BLaER1 (cell line): ENCODE measurements at regions not wholly inside any gene's neighbourhood (a gene's known extent, or its start where the extent isn't known, plus 50 kb on each side); places are given as distances from the start of the nearest gene placed in this dataset.

Experiments used
- H3K27ac ChIP-seq: shearing (Covaris generic); formaldehyde crosslinking; 2 replicates; pipeline ENCODE4 v1.8.1; 2022
- H3K27me3 ChIP-seq: shearing (Covaris generic); formaldehyde crosslinking; 2 replicates; pipeline ENCODE4 v1.8.1; 2022
- H3K36me3 ChIP-seq: shearing (Covaris generic); formaldehyde crosslinking; 2 replicates; pipeline ENCODE4 v1.8.1; 2022
- H3K4me1 ChIP-seq: shearing (Covaris generic); formaldehyde crosslinking; 2 replicates; pipeline ENCODE4 v1.8.1; 2022
- H3K4me2 ChIP-seq: shearing (Covaris generic); formaldehyde crosslinking; 2 replicates; pipeline ENCODE4 v1.8.1; 2022
- H3K4me3 ChIP-seq: shearing (Covaris generic); formaldehyde crosslinking; 2 replicates; pipeline ENCODE4 v1.8.1; 2022
- H3K9ac ChIP-seq: shearing (Covaris generic); formaldehyde crosslinking; 2 replicates; pipeline ENCODE4 v1.8.1; 2022
- H3K9me3 ChIP-seq: shearing (Covaris generic); formaldehyde crosslinking; 2 replicates; pipeline ENCODE4 v1.8.1; 2022
- H4K20me1 ChIP-seq: shearing (Covaris generic); formaldehyde crosslinking; 2 replicates; pipeline ENCODE4 v1.8.1; 2022
- Cebpa-rat ChIP-seq: shearing (Covaris generic); IDR thresholded peaks from 2 replicates; pipeline ENCODE4 v1.8.1; 2022

- TF ChIP-seq Cebpa-rat = no peak
- Histone ChIP-seq H3K9ac (no peak overlapping the region), H3K27ac (no peak overlapping the region), H4K20me1 (no peaks in the 10 kb centered on the region), H3K9me3 (no peaks in the 10 kb centered on the region), H3K36me3 (no peaks in the 10 kb centered on the region), H3K4me1 (peaks cover 12% of the 10 kb centered on the region), H3K27me3 (no peaks in the 10 kb centered on the region), H3K4me2 (no peak overlapping the region), H3K4me3 (no peak overlapping the region)
Observed at GRCh38 chr4:16450724-16451123, 224.5 kb upstream of the TAPT1 start.

- Histone ChIP-seq H3K27ac (no peak overlapping the region), H3K4me1 (peaks cover 12% of the 10 kb centered on the region), H3K36me3 (no peaks in the 10 kb centered on the region), H3K4me3 (no peak overlapping the region), H3K4me2 (peak overlapping the region; percentile 8; the same call in 1 of the 2 replicates), H3K27me3 (no peaks in the 10 kb centered on the region), H4K20me1 (no peaks in the 10 kb centered on the region), H3K9me3 (no peaks in the 10 kb centered on the region), H3K9ac (no peak overlapping the region)
- TF ChIP-seq Cebpa-rat = no peak
Observed at GRCh38 chr4:16450031-16450430, 223.8 kb upstream of the TAPT1 start.

GRCh38 chr4:16449406-16449805, 223.1 kb upstream of the TAPT1 start:
- H3K9me3 ChIP-seq = no peaks in the 10 kb centered on the region
- peaks cover 12% of the 10 kb centered on the region for H3K4me1 ChIP-seq
- no peaks in the 10 kb centered on the region for H4K20me1 ChIP-seq
- no peak overlapping the region for H3K4me3 ChIP-seq
- H3K27me3 ChIP-seq = no peaks in the 10 kb centered on the region
- TF ChIP-seq Cebpa-rat = no peak
- no peaks in the 10 kb centered on the region for H3K36me3 ChIP-seq
- H3K27ac ChIP-seq = no peak overlapping the region
- no peak overlapping the region for H3K9ac ChIP-seq
- H3K4me2 ChIP-seq = peak overlapping the region; percentile 8

GRCh38 chr4:16448241-16448840, 222.1 kb upstream of the TAPT1 start:
- Histone ChIP-seq H3K9ac (no peak overlapping the region), H3K4me3 (no peak overlapping the region), H3K4me2 (no peak overlapping the region), H3K4me1 (peaks cover 12% of the 10 kb centered on the region), H3K27ac (no peak overlapping the region), H3K36me3 (no peaks in the 10 kb centered on the region), H3K9me3 (no peaks in the 10 kb centered on the region), H3K27me3 (no peaks in the 10 kb centered on the region), H4K20me1 (no peaks in the 10 kb centered on the region)
- TF ChIP-seq Cebpa-rat = no peak

GRCh38 chr4:16443504-16444088, 217.3 kb upstream of the TAPT1 start:
- Histone ChIP-seq H3K4me1 (no peaks in the 10 kb centered on the region), H3K9ac (no peak overlapping the region), H3K27me3 (no peaks in the 10 kb centered on the region), H4K20me1 (no peaks in the 10 kb centered on the region), H3K27ac (no peak overlapping the region), H3K4me2 (no peak overlapping the region), H3K9me3 (no peaks in the 10 kb centered on the region; the same call in 1 of the 2 replicates), H3K36me3 (no peaks in the 10 kb centered on the region), H3K4me3 (no peak overlapping the region)
- no peak for TF ChIP-seq Cebpa-rat

GRCh38 chr4:16442296-16442695, 216.0 kb upstream of the TAPT1 start:
- H3K4me2 ChIP-seq = no peak overlapping the region
- H4K20me1 ChIP-seq = no peaks in the 10 kb centered on the region
- no peak for TF ChIP-seq Cebpa-rat
- H3K27ac ChIP-seq = no peak overlapping the region
- no peak overlapping the region for H3K9ac ChIP-seq
- peaks cover 8% of the 10 kb centered on the region; the same call in 1 of the 2 replicates for H3K9me3 ChIP-seq
- H3K4me1 ChIP-seq = no peaks in the 10 kb centered on the region
- no peaks in the 10 kb centered on the region for H3K36me3 ChIP-seq
- no peak overlapping the region for H3K4me3 ChIP-seq
- H3K27me3 ChIP-seq = no peaks in the 10 kb centered on the region

- Histone ChIP-seq H3K4me1 (no peaks in the 10 kb centered on the region), H3K27ac (no peak overlapping the region), H3K36me3 (no peaks in the 10 kb centered on the region), H3K4me3 (no peak overlapping the region), H3K9me3 (peaks cover 11% of the 10 kb centered on the region; the same call in 1 of the 2 replicates), H4K20me1 (no peaks in the 10 kb centered on the region), H3K27me3 (no peaks in the 10 kb centered on the region), H3K9ac (no peak overlapping the region), H3K4me2 (no peak overlapping the region)
- TF ChIP-seq Cebpa-rat = no peak
Observed at GRCh38 chr4:16439768-16440167, 213.5 kb upstream of the TAPT1 start.

- no peaks in the 10 kb centered on the region for H3K27me3 ChIP-seq
- no peaks in the 10 kb centered on the region for H3K4me1 ChIP-seq
- no peak overlapping the region for H3K4me3 ChIP-seq
- H4K20me1 ChIP-seq = no peaks in the 10 kb centered on the region
- H3K27ac ChIP-seq = no peak overlapping the region
- no peak overlapping the region for H3K4me2 ChIP-seq
- no peak for TF ChIP-seq Cebpa-rat
- no peak overlapping the region for H3K9ac ChIP-seq
- no peaks in the 10 kb centered on the region for H3K36me3 ChIP-seq
- H3K9me3 ChIP-seq = peaks cover 11% of the 10 kb centered on the region; the same call in 1 of the 2 replicates
Observed at GRCh38 chr4:16438986-16439385, 212.7 kb upstream of the TAPT1 start.

- no peak for TF ChIP-seq Cebpa-rat
- no peak overlapping the region for H3K4me2 ChIP-seq
Observed at GRCh38 chr4:16437836-16438235, 211.6 kb upstream of the TAPT1 start.

GRCh38 chr4:16431866-16432265, 205.6 kb upstream of the TAPT1 start:
- H3K9ac ChIP-seq = no peak overlapping the region
- no peak overlapping the region for H3K4me3 ChIP-seq
- no peaks in the 10 kb centered on the region for H3K4me1 ChIP-seq
- no peaks in the 10 kb centered on the region for H3K9me3 ChIP-seq
- TF ChIP-seq Cebpa-rat = no peak
- H3K27ac ChIP-seq = no peak overlapping the region
- H3K36me3 ChIP-seq = no peaks in the 10 kb centered on the region
- no peaks in the 10 kb centered on the region for H4K20me1 ChIP-seq
- H3K4me2 ChIP-seq = no peak overlapping the region
- no peaks in the 10 kb centered on the region for H3K27me3 ChIP-seq

More at GRCh38 chr4:16437836-16438235, 211.6 kb upstream of the TAPT1 start:
- Histone ChIP-seq H4K20me1 (no peaks in the 10 kb centered on the region), H3K36me3 (no peaks in the 10 kb centered on the region), H3K27me3 (no peaks in the 10 kb centered on the region), H3K9me3 (peaks cover 11% of the 10 kb centered on the region; the same call in 1 of the 2 replicates), H3K27ac (no peak overlapping the region), H3K4me3 (no peak overlapping the region), H3K9ac (no peak overlapping the region), H3K4me1 (no peaks in the 10 kb centered on the region)

GRCh38 chr4:16418814-16419213, 192.5 kb upstream of the TAPT1 start:
- no peak overlapping the region for H3K4me3 ChIP-seq
- peaks cover 7% of the 10 kb centered on the region; the same call in 1 of the 2 replicates for H3K9me3 ChIP-seq
- no peaks in the 10 kb centered on the region for H3K4me1 ChIP-seq
- H3K27me3 ChIP-seq = no peaks in the 10 kb centered on the region
- TF ChIP-seq Cebpa-rat = no peak
- no peak overlapping the region for H3K4me2 ChIP-seq
- H3K9ac ChIP-seq = no peak overlapping the region
- no peaks in the 10 kb centered on the region for H3K36me3 ChIP-seq
- no peak overlapping the region for H3K27ac ChIP-seq
- H4K20me1 ChIP-seq = no peaks in the 10 kb centered on the region
